SK-N-SH treated with all-trans-retinoic acid at 6 μM for 48 hours (cell line): ENCODE measurements at regions not wholly inside any gene's neighbourhood (a gene's known extent, or its start where the extent isn't known, plus 50 kb on each side); places are given as distances from the start of the nearest gene placed in this dataset.

Experiments
- ATAC-seq: fragments of 200-7000 bp; cut with Tn5 transposase; 3 replicates; pipeline ENCODE4 v1.9.1; 2020; ENCODE audit warnings: mild to moderate bottlenecking, moderate library complexity
- ARNTL ChIP-seq: fragments of 450-650 bp; formaldehyde crosslinking; IDR thresholded peaks from 2 replicates; pipeline ENCODE4 v1.5.0; 2020; ENCODE audit warnings: low read depth, mild to moderate bottlenecking, moderate library complexity, borderline replicate concordance
- BACH2 ChIP-seq: fragments of 250-450 bp; sonication (Bioruptor Pico); IDR thresholded peaks from 2 replicates; pipeline ENCODE4 v1.9.0; 2021; ENCODE audit warnings: mild to moderate bottlenecking, borderline replicate concordance
- CSDC2 ChIP-seq: fragments of 250-450 bp; sonication (Bioruptor Pico); IDR thresholded peaks from 2 replicates; pipeline ENCODE4 v1.5.0; 2020; ENCODE audit warnings: mild to moderate bottlenecking, moderate library complexity
- ESRRG ChIP-seq: fragments of 250-450 bp; sonication (Bioruptor Pico); IDR thresholded peaks from 2 replicates; pipeline ENCODE4 v1.6.1; 2021; ENCODE audit warnings: mild to moderate bottlenecking
- GLIS3 ChIP-seq: fragments of 250-450 bp; sonication (Bioruptor Pico); IDR thresholded peaks from 2 replicates; pipeline ENCODE4 v1.5.0; 2020; ENCODE audit warnings: mild to moderate bottlenecking, moderate library complexity
- ISL1 ChIP-seq: fragments of 250-450 bp; sonication (Bioruptor Pico); IDR thresholded peaks from 2 replicates; pipeline ENCODE4 v2.1.2; 2022; ENCODE audit warnings: mild to moderate bottlenecking, moderate library complexity
- OSR1 ChIP-seq: fragments of 250-450 bp; sonication (Bioruptor Pico); IDR thresholded peaks from 2 replicates; pipeline ENCODE4 v1.8.0; 2022; ENCODE audit warnings: moderate library complexity, mild to moderate bottlenecking, inconsistent platforms
- PPARA ChIP-seq: fragments of 250-450 bp; sonication (Bioruptor Pico); IDR thresholded peaks from 2 replicates; pipeline ENCODE4 v1.5.0; 2020; ENCODE audit warnings: mild to moderate bottlenecking, borderline replicate concordance
- TCF4 ChIP-seq: fragments of 250-450 bp; sonication (Bioruptor Pico); IDR thresholded peaks from 2 replicates; pipeline ENCODE4 v1.8.0; 2021; ENCODE audit warnings: mild to moderate bottlenecking, moderate library complexity, borderline replicate concordance
- ZFP30 ChIP-seq: fragments of 450-650 bp; formaldehyde crosslinking; IDR thresholded peaks from 2 replicates; pipeline ENCODE4 v1.5.0; 2022; ENCODE audit warnings: mild to moderate bottlenecking, moderate library complexity
- ZNF565 ChIP-seq: fragments of 450-650 bp; formaldehyde crosslinking; conservative IDR thresholded peaks from 2 replicates; pipeline ENCODE4 v1.5.0; 2020; ENCODE audit warnings: low read depth, mild to moderate bottlenecking, moderate library complexity
- ZNF70 ChIP-seq: fragments of 450-650 bp; formaldehyde crosslinking; IDR thresholded peaks from 2 replicates; pipeline ENCODE4 v1.5.0; 2020; ENCODE audit warnings: mild to moderate bottlenecking, moderate library complexity
- ZNF8 ChIP-seq: fragments of 450-650 bp; formaldehyde crosslinking; IDR thresholded peaks from 2 replicates; pipeline ENCODE4 v1.5.0; 2020; ENCODE audit warnings: mild to moderate bottlenecking, moderate library complexity
- TF ChIP-seq, protein P1 (sequence below): fragments of 250-450 bp; sonication (Bioruptor Pico); IDR thresholded peaks from 2 replicates; pipeline ENCODE4 v1.5.1; 2021; ENCODE audit warnings: mild to moderate bottlenecking, moderate library complexity
- TF ChIP-seq, protein P2 (sequence below): fragments of 250-450 bp; sonication (Bioruptor Pico); IDR thresholded peaks from 2 replicates; pipeline ENCODE4 v1.5.0; 2020; ENCODE audit warnings: mild to moderate bottlenecking, moderate library complexity
- TF ChIP-seq, protein P3 (sequence below): fragments of 250-450 bp; sonication (Bioruptor Pico); IDR thresholded peaks from 2 replicates; pipeline ENCODE4 v1.8.0; 2021; ENCODE audit warnings: low read depth, mild to moderate bottlenecking, moderate library complexity, borderline replicate concordance

DNA sequence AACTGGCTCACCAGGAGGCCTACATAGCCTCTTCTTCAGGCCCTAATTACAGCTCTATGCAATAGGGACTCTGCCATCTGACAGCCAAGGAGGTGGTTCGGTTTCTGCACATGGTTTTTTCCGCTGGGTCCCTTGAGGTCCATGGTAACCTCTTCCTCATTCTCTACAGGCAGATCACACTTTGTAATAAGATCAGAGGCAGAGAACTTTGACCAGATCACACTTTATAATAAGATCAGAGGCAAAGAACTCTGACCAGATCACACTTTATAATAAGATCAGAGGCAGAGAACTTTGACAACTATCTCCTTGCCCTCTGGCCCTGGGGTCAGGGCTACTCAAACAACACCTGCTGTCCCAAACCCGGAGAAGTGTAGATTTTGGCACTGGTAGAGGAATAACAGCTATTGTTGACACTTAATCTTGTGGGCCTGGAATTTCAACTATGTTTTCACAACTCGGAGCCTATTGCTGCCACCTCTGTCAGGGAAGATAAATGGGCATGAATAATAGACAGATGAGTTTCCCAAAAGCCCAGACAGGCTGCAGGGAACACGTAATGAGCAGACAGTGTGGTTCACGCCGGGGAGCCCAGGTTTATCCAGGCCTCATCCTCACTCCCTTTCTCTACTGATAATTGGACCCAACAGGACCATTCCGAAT is 246.1 kb downstream of the UQCRFS1 start:
- ATAC-seq, result no peak
- TF ChIP-seq, protein P1, sequence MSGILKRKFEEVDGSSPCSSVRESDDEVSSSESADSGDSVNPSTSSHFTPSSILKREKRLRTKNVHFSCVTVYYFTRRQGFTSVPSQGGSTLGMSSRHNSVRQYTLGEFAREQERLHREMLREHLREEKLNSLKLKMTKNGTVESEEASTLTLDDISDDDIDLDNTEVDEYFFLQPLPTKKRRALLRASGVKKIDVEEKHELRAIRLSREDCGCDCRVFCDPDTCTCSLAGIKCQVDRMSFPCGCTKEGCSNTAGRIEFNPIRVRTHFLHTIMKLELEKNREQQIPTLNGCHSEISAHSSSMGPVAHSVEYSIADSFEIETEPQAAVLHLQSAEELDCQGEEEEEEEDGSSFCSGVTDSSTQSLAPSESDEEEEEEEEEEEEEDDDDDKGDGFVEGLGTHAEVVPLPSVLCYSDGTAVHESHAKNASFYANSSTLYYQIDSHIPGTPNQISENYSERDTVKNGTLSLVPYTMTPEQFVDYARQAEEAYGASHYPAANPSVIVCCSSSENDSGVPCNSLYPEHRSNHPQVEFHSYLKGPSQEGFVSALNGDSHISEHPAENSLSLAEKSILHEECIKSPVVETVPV (CRISPR knock-in tag), result no peak

DNA sequence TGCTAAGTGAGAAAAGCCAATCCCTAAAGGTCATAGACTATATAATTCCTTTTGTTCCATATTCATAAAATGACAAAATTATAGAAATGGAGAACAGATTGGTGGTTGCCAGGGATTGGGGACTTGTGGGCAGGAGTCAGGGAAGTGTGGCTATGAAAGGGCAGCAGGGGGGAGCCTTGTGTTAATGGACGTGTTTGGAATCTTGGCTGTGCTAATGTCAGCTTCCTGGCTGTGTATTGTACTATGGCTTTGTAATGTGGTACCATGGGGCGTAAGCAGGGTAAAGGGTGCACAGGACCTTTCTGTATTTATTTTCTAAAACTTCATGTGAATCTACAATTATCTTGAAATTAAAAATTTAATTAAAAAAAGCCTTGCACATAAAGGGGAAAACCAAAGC is 248.5 kb downstream of the UQCRFS1 start:
- TF ChIP-seq, protein P1 (CRISPR knock-in tag), result no peak
- TF ChIP-seq, protein P2, sequence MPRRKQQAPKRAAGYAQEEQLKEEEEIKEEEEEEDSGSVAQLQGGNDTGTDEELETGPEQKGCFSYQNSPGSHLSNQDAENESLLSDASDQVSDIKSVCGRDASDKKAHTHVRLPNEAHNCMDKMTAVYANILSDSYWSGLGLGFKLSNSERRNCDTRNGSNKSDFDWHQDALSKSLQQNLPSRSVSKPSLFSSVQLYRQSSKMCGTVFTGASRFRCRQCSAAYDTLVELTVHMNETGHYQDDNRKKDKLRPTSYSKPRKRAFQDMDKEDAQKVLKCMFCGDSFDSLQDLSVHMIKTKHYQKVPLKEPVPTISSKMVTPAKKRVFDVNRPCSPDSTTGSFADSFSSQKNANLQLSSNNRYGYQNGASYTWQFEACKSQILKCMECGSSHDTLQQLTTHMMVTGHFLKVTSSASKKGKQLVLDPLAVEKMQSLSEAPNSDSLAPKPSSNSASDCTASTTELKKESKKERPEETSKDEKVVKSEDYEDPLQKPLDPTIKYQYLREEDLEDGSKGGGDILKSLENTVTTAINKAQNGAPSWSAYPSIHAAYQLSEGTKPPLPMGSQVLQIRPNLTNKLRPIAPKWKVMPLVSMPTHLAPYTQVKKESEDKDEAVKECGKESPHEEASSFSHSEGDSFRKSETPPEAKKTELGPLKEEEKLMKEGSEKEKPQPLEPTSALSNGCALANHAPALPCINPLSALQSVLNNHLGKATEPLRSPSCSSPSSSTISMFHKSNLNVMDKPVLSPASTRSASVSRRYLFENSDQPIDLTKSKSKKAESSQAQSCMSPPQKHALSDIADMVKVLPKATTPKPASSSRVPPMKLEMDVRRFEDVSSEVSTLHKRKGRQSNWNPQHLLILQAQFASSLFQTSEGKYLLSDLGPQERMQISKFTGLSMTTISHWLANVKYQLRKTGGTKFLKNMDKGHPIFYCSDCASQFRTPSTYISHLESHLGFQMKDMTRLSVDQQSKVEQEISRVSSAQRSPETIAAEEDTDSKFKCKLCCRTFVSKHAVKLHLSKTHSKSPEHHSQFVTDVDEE (CRISPR knock-in tag), result no peak
- TF ChIP-seq OSR1 (CRISPR knock-in tag), result no peak
- TF ChIP-seq, protein P3, sequence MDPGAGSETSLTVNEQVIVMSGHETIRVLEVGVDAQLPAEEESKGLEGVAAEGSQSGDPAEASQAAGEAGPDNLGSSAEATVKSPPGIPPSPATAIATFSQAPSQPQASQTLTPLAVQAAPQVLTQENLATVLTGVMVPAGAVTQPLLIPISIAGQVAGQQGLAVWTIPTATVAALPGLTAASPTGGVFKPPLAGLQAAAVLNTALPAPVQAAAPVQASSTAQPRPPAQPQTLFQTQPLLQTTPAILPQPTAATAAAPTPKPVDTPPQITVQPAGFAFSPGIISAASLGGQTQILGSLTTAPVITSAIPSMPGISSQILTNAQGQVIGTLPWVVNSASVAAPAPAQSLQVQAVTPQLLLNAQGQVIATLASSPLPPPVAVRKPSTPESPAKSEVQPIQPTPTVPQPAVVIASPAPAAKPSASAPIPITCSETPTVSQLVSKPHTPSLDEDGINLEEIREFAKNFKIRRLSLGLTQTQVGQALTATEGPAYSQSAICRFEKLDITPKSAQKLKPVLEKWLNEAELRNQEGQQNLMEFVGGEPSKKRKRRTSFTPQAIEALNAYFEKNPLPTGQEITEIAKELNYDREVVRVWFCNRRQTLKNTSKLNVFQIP (CRISPR knock-in tag), result no peak
- TF ChIP-seq ZNF565, result no peak
- no peak for ATAC-seq

DNA sequence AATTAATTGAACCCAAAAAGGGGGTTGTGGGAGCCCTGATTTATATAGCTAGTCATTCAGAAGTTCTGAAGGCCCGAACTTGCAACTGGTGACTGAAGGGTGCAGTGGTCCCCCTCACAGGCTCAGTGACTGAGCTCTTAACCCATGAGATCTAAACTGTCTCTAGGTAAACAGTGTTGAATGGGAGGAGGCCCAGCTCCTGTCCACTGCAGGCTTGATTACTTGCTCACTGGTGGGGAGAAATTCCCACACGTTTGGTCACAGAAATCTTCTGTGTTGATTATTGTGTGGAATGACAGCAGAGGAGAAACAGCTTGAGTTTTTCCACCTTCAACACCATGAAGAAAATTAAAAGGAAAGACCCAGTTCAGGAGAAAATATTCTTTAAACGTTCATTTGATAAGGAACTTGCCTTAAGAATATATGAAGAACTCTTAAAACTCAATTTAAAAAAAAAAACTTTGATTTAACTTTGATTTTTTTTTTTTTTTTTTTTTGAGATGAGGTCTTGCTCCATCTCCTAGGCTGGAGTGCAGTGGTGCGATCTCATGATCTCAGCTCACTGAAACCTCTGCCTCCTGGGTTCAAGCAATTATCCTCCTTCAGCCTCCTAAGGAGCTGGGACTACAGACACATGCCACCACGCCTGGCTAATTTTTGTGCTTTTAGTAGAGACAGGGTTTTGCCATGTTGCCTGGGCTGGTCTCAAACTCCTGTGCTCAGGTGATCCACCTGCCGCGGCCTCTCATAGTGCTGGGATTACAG is 249.3 kb downstream of the UQCRFS1 start:
- TF ChIP-seq ARNTL (CRISPR knock-in tag), result no peak
- no peak for ATAC-seq

DNA sequence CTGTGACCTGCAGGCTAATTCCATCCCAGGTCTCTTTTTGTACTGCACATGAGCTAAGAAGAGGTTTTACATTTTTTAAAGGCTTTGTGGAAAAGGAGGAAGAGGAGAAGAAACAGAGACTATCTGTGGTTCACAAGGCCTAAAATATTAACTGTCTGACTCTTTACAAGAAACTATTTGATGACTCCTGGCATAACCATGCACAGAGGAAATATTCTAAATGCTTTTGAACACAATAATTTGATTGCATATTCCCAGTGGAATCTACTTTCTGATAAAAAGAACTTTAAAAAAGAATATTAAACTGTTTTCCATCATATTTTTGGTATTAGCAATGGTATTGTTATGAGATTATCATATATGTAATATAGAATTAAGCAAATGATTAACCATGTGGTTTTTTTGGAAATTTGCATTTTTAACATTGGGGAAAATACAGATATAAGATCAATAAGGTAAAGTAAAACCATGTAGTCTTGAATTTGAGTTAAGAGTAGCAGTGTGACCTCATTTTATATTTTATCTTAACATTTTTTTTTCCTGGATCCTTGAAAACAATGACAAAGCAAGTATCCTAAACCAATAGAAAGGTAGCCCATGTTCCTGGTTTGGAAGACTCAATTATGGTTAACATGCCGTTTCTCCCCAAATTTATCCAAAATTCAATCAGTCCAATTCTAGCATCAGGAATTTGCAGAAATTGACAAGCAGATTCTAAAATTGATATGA is 251.0 kb downstream of the UQCRFS1 start:
- peak; percentile 79 for ATAC-seq

DNA sequence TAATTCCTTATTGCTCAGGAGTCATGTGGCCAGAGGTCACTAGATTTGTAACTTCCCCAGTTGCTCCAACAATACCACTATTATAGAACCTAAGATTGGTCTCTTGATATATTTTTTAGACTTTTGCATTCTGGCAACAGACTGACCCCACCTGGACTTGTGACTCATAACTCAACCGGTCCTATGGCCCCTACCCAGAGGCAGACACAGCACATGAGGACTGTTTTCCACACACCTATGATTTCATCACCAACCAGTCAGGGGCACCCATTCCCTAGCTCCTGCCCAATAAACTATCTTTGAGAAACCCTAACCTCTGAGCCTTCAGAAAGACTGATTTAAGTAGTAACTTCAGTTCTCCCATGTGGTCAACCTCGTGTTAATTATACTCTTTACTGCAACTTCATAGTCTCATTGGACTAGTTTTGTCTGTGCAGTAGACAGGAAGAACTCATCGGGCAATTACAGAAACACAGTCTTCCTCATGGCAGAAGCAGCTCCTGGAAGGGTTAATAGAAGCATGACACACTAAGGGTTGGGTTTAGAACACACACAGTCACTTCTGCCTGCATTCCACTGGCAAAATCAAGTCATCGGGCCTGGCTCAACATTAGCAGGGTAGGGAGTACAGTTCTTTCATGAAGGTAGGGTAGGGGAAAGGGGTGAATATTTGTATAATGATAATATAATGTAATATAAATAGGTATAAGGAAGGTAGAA is 251.8 kb downstream of the UQCRFS1 start:
- TF ChIP-seq CSDC2 (no peak), ARNTL (CRISPR knock-in tag) (no peak), ZNF70 (CRISPR knock-in tag) (no peak), ZFP30 (no peak), ESRRG (CRISPR knock-in tag) (no peak), OSR1 (CRISPR knock-in tag) (no peak), ZNF8 (CRISPR knock-in tag) (no peak)
- TF ChIP-seq, protein P3 (CRISPR knock-in tag), result no peak
- TF ChIP-seq, protein P2 (CRISPR knock-in tag), result no peak
- peak; percentile 43; the same call in 2 of the 3 replicates for ATAC-seq

More for the DNA sequence above, 251.0 kb downstream of the UQCRFS1 start:
- TF ChIP-seq ESRRG (CRISPR knock-in tag) (no peak), BACH2 (no peak), ZNF8 (CRISPR knock-in tag) (no peak), ISL1 (peak; percentile 62), GLIS3 (no peak), ARNTL (CRISPR knock-in tag) (no peak), PPARA (CRISPR knock-in tag) (no peak), TCF4 (CRISPR knock-in tag) (no peak)
- TF ChIP-seq, protein P3 (CRISPR knock-in tag), result no peak
